Fibroblast of mammary gland (primary cell): ENCODE measurements at regions not wholly inside any gene's neighbourhood (a gene's known extent, or its start where the extent isn't known, plus 50 kb on each side); places are given as distances from the start of the nearest gene placed in this dataset.

Experiments
- DNase-seq: peaks from one replicate; pipeline ENCODE4 v3.0.0-alpha.2; 2010; ENCODE audit warnings: low read depth
- H3K4me3 ChIP-seq: 2 replicates; pipeline ENCODE4 v1.5.1; 2011; ENCODE audit warnings: low read depth, mild to moderate bottlenecking, low read length, moderate library complexity; ENCODE audit not compliant: control insufficient read depth
- TF ChIP-seq, protein P1 (sequence below): conservative IDR thresholded peaks from 2 replicates; pipeline ENCODE4 v1.5.1; 2011; ENCODE audit warnings: low read depth, low read length, inconsistent platforms; ENCODE audit not compliant: control insufficient read depth, insufficient read depth

DNA sequence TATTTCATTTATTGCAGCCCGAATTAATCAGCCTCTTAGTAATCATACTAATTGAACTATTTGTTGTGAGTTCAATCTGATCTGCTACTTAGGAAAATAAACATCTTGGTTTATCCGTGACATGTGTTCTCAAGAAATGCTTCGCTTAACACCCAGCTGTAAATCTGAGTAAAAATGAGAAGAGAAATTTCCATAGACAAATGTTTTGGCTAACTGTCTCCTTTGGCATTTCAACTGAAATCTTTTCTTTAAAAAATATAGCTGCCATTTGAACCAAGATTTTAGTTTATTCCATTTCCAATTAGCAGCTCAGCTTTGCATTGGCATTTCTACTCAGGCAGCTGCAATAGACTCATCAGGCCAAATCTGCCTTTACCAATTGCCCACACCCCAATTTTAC is 180.5 kb upstream of the PTER start:
- H3K4me3 ChIP-seq = no peak overlapping the region
- no peak for DNase-seq
- TF ChIP-seq, protein P1, sequence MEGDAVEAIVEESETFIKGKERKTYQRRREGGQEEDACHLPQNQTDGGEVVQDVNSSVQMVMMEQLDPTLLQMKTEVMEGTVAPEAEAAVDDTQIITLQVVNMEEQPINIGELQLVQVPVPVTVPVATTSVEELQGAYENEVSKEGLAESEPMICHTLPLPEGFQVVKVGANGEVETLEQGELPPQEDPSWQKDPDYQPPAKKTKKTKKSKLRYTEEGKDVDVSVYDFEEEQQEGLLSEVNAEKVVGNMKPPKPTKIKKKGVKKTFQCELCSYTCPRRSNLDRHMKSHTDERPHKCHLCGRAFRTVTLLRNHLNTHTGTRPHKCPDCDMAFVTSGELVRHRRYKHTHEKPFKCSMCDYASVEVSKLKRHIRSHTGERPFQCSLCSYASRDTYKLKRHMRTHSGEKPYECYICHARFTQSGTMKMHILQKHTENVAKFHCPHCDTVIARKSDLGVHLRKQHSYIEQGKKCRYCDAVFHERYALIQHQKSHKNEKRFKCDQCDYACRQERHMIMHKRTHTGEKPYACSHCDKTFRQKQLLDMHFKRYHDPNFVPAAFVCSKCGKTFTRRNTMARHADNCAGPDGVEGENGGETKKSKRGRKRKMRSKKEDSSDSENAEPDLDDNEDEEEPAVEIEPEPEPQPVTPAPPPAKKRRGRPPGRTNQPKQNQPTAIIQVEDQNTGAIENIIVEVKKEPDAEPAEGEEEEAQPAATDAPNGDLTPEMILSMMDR = no peak

- TF ChIP-seq, protein P1 = no peak
- no peak overlapping the region for H3K4me3 ChIP-seq
- DNase-seq = no peak
Observed at GRCh38 chr10:16258291-16259040, 178.3 kb upstream of the PTER start.

- TF ChIP-seq, protein P1 = no peak
- DNase-seq = no peak
- no peak overlapping the region for H3K4me3 ChIP-seq
Observed at GRCh38 chr10:16259726-16260125, 177.1 kb upstream of the PTER start.

DNA sequence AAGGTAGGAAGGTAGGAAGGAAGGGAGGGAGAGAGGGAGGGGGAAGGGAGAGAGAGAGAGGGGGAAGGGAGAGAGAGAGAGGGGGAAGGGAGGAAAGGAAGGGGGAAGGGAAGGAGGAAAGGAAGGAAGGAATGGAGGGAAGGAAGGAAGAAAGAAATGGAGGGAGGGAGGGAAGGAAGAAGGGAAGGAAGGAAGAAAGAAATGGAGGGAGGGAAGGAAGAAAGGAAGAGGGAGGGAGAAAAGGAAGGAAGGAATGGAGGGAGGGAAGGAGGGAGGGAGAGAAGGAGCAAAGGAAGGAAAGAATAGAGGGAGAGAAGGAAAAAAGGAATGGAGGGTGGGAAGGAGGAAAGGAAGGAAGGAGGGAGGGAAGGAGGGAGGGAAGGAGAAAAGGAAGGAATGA is 176.4 kb upstream of the PTER start:
- DNase-seq = no peak
- no peak overlapping the region for H3K4me3 ChIP-seq
- TF ChIP-seq, protein P1 = no peak

GRCh38 chr10:16271571-16271970 is 165.2 kb upstream of the PTER start:
- TF ChIP-seq, protein P1 = no peak
- no peak overlapping the region for H3K4me3 ChIP-seq
- DNase-seq = no peak

DNA sequence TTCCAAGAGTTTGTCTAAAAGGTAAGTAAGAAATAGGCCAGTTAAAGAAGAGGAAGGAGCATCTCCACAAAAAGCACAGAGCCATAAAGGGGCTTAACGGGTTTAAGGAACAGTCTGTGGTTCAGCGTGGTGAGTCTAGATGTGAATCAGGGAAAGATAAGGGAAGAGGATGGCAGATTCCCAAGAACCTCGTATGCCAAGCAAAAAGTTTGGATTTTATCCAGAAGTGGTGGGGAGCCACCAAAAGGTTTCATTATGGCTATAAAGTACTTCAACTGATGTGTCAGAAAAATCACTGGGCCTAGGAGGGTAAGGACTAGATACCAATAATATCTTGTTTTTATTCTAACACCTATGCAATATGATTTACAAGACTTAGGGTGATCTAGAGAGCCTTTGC is 161.9 kb upstream of the PTER start:
- TF ChIP-seq, protein P1 = no peak
- H3K4me3 ChIP-seq = no peak overlapping the region
- DNase-seq = no peak
